SKM-1 treated with dmso at 0.1 percent for 144 hours (cell line): ENCODE measurements at regions not wholly inside any gene's neighbourhood (a gene's known extent, or its start where the extent isn't known, plus 50 kb on each side); places are given as distances from the start of the nearest gene placed in this dataset.

Experiments used
- DNase-seq: peaks from one replicate; lab custom pipeline; 2025; ENCODE audit not compliant: unreplicated experiment; lab: John Stamatoyannopoulos, UW

- DNase-seq: no peak
Observed at GRCh38 chr5:124283031-124283430, 463.4 kb downstream of the ZNF608 start.

DNA sequence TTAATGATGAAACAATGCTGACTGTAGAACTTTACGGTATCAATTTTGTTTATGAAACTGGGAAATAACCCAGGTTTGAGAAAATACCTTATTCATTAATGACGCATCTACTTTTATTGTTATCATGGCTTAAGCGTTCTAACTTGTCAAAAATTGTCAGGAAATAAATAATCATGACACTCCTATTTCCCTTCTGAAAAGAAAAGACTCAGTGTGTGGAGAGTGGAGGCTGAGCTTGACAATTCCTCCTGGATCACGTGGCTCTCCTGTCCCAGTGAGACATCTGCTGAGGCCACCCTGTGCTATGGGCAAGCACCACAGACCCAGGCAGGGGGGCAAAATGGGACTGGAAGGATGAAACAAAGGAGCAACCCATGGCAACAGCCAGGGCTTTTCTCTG lies 466.4 kb downstream of the ZNF608 start:
- no peak for DNase-seq

- DNase-seq: no peak
Observed at GRCh38 chr5:124279146-124279876, 467.1 kb downstream of the ZNF608 start.

- no peak for DNase-seq
Observed at GRCh38 chr5:124278636-124279035, 467.8 kb downstream of the ZNF608 start.

DNA sequence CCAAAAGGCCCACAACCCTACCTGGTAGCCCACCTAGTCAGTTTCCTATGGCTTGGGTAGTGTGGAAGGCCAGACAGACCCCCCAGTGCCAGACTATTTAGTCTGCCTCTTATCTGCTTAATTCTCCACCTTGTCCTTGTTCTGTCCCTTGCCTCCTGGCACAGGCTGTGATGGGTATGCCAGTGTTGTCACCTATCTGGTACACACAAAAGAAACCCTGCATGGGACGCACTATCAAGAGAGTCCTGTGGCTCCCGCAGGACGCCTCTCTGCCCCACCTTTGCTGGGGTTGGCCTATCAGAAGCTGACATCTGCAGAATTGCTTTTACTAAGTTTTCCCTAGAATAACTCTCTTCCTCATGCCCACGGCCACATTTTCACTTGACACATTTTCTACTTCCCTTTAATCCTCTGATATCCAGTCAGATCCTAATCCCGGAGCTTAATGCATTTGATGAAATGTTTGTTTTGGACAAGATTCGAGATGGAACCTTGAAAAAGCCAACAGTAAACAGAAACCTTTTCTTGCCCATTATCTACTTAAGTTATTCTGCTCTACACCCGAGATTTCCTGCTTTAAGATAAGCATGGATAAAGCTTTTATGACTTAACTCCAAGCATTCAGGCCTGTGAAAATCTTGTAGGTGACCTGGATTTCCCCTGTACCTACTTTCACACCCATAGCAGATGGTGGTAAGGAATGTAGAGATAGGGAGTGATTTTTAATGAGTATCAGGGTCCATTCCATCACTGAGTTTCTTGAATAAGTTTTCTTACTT lies 468.5 kb downstream of the ZNF608 start:
- DNase-seq: no peak

DNA sequence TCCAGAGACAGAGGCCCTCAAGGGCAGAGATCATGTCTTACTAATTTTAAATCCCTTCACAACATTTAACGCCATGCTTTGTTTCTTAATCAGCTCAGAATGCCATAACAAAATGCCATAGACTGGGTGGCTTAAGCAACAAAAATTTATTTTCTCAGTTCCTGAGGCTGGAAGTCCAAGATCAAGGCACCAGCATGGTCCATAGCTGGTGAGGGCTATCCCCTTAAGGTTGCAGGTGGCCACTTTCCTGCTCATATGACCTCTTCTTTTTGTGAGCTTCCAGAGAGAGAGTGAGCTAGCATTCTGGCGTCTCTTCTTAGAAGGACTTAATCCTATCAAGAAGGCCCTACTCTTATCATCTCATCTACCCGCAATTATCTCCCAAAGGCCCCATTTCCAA lies 470.3 kb downstream of the ZNF608 start:
- DNase-seq: no peak

DNA sequence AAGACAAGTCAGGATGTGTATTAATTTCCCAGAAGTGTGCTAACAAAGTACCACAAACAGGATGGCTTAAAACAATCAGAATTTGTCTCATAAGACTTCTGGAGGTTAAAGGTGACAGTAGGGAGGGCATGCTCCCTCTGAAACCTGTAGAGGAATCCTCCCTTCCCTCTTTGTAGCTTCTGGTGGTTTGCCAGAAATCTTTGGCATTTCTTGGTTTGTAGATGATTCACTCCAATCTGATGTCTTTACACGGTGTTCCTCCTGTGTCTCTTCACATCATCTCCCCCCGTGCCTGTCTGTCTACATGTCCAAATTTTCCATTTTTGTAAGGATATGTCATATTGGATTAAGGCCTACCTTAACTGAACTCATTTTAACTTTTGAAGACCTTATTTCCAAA lies 471.5 kb downstream of the ZNF608 start:
- no peak for DNase-seq

- DNase-seq: no peak
Observed at GRCh38 chr5:124264499-124264898, 481.9 kb downstream of the ZNF608 start.

GRCh38 chr5:124263680-124264491 lies 482.6 kb downstream of the ZNF608 start:
- no peak for DNase-seq

GRCh38 chr5:124262991-124263571 lies 483.4 kb downstream of the ZNF608 start:
- DNase-seq: no peak

DNA sequence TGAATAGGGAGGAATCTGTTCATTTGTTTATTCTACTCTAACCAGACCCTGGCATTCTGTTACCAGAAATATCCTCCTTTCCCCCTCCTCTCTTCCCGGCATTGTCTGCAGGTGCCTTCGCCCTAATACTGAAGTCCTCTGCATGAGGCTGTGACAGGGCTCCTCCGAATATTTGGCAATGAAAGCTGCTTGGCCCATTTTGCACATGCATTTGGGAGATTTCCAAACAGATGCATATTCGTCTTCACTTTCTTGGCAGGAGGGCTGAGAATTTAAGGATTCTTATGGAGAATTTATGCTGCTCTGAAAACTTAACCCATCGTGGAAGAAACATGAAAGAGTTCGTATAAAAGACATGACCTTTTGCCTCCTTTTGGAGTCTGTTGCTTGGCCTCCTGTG lies 484.0 kb downstream of the ZNF608 start:
- no peak for DNase-seq

DNA sequence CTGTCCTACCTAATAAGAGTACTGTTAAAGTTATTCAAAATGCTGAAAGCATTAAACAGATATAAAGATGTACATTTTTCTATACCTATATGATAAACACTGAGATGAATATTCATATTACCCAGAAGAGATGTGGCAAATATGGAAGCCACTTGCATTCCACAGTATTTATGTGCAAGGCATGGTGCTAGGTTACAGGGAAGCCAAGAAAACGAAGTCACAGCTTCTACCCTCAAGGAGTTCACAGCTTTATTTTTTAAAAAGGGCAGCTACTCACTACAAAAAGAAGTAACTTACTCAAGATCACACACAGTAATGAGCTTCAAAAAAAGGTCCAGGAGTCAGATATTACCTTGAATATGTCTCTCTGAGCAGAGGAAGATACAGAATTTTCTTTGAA lies 484.6 kb downstream of the ZNF608 start:
- no peak for DNase-seq

DNA sequence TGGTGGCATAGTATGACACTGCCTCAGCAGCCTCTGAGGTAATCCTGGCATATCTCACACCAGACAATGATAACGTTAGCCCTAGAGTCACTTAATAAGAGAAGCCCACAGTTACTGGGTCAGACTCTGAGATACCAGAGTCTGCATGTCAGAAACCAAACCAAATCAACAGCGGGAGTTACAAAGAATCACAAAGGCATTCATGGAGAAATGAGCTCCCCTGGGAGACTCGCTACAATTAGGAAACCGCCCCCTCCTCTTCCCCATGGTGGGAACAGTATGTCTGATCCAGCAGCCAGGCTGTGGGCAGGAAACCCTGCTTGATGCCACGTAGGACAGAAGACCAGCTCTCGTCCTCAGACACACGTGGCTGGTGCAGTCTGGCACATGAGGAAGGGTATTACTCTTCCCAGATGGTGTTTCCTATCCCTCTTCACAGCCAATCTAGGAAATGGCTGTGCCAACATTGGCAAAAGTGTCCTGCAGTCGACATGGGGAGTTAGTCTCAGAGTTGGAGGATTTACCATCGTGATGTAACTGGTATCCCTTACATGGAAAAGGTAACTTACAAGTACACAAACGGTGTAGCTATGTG lies 485.4 kb downstream of the ZNF608 start:
- DNase-seq: no peak

DNA sequence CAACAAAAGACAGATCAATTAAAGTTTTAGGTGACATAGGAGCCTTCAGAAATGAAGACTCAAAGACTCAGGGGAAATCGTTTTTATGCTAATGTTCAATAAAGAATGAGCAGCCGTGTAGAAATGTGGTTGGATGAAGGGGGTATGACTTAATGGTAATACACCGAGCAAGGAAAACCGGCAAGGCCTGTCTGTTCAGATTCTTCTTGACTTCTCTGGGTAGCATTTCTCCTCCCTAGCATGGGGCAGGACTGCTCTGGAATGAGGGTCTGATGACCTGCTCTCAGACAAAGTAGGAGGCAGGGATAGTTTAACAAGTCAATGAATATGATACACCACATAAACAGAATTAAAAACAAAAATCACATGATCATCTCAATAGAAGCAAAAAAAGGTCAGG lies 487.4 kb downstream of the ZNF608 start:
- DNase-seq: no peak

DNA sequence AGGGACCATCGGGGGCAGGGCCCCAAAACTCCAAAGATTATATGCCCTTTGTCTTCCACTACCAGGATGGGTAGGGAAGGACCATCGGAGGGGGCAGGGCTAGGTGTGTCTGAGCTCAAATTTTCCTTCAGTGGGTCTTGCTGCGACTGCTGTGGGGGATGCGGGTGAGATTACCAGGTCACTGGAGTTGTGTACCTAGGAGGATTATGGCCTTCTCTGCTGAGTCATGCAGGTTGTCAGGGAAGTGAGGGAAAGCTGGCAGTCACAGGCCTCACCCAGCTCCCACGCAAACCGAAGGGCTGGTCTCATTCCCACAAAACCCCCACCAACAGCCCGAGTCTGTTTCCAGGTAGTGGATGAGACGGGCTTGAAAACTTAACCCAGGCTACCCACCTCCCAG lies 489.4 kb downstream of the ZNF608 start:
- DNase-seq: no peak

DNA sequence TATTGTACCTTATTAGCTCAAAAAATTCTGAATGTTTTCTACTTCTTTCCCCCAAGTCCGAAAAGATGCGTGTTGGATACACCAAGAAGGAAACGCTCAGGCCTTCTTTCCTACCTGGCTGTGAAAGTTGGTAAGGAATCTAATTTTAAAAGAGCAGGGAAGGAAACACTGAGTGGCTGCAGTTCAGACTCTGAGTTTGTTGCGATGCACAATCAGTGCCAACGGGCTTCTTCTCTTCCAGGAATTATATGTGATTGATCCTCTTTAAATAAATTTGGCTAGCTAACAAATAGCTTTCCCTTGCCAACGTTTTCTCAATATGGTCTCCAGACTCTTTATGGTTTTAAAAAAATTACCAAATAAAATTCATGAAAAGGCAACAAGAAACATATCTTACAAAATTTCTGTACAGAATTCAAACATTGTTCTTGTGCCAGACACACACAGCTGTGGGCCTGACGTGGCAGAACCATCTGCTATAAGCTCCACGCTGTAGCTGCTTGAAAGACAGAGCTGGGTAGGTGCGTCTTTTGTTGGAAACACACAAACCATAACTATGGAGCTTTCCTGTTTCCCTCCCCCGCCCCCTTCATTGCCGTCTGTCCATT lies 493.1 kb downstream of the ZNF608 start:
- no peak for DNase-seq

DNA sequence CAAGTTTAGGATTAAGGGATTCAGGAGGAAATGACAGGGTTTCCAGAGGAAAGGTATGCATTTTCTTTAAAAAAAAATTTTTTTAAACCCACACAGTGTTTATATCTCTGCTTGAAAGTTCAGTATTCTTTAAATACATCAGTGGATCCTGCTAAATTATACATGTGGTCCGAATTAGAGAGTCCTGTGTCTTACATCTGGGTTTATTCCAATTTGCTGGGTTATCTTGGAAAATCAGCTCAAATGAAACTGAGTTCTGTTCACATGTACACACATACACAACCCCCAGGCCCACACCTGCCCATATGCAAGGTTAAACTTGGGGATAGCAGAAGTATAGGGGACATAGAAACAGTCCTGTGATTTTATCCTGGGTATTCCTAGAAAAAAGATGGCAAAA lies 493.7 kb downstream of the ZNF608 start:
- DNase-seq: no peak

DNA sequence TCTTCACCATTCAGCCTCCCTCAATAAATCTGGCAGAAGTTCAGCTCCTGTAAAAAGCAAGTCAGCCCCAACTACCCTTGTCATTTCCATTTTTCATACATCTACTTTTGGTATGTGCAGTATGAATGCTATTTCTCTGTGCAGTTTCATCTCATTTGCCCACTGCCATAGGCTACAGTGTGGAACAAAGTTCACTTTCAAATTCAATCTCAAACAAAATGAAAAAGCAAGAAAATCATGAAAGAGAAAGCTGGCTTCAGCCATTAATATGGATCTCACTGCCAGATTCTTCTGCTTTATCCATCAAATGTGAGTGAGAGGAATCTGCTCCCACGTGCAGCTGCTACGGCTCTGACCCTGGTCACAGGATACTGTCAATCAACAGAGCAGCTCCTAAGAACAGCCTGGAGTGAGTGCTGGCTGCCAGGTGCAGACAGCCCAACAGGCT lies 494.2 kb downstream of the ZNF608 start:
- DNase-seq: no peak

DNA sequence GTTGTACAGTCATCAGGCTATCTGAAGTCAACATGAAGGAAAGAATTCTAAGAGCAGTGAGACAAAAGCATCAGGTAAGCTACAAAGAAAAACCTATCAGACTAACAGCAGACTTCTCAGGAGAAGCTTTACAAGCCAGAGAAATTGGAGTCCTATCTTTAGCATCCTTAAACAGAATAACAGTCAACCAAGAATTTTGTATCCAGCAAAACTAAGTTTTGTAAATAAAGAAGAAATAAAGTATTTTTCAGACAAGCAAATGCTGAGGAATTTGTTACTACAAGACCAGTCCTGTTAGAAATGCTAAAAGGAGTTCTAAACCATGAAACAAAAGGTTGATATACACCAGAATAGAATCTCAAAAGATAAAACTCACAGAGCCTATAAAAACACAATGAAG lies 501.2 kb downstream of the ZNF608 start:
- DNase-seq: no peak

DNA sequence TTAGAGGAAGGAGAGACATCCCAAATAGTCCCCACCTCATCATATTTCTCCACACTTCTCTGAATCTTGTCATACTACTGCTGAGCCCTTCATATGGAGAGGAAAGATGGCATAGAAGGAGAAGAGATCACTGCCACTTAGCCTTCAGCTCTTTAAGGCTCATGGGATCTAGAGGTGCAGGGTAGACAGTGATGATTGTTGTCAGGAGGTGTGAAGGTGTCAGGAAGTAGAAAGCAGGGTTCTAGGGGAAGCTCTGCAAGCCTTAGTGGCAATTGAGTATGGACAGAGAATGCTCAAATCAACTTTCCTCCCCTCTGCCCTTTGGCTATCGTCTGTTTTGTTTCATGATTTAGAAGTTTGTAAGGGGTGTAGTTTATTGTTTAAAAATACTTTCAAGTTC lies 505.7 kb downstream of the ZNF608 start:
- DNase-seq: no peak

GRCh38 chr5:124239572-124239971 lies 506.9 kb downstream of the ZNF608 start:
- DNase-seq: no peak
